DOHH2 (cell line): ENCODE measurements at regions not wholly inside any gene's neighbourhood (a gene's known extent, or its start where the extent isn't known, plus 50 kb on each side); places are given as distances from the start of the nearest gene placed in this dataset.

Experiments
- H3F3A ChIP-seq: fragments of 200-600 bp; sonication (generic), shearing (Covaris generic); 2 replicates; pipeline ENCODE4 v1.6.0; 2016; ENCODE audit warnings: antibody characterized with exemption, mild to moderate bottlenecking; ENCODE audit not compliant: control insufficient read depth, insufficient read depth
- H3K27ac ChIP-seq: fragments of 200-600 bp; sonication (generic); 2 replicates; pipeline ENCODE4 v1.5.1; 2014; ENCODE audit warnings: low read depth, mild to moderate bottlenecking, low read length, moderate library complexity
- H3K27me3 ChIP-seq: fragments of 200-600 bp; sonication (generic); 2 replicates; pipeline ENCODE4 v1.6.1; 2014; ENCODE audit warnings: mild to moderate bottlenecking, low read length, mixed read lengths; ENCODE audit not compliant: control insufficient read depth
- H3K36me3 ChIP-seq: fragments of 200-600 bp; sonication (generic); 2 replicates; pipeline ENCODE4 v1.6.1; 2014; ENCODE audit warnings: mild to moderate bottlenecking, low read length, moderate library complexity, mixed read lengths; ENCODE audit not compliant: control insufficient read depth
- H3K4me1 ChIP-seq: fragments of 200-600 bp; sonication (generic); 2 replicates; pipeline ENCODE4 v1.6.1; 2014; ENCODE audit warnings: mild to moderate bottlenecking, low read length, mixed read lengths; ENCODE audit not compliant: control insufficient read depth
- H3K4me2 ChIP-seq: fragments of 200-600 bp; sonication (generic); 2 replicates; pipeline ENCODE4 v1.6.0; 2014; ENCODE audit warnings: mild to moderate bottlenecking, low read length, moderate library complexity
- H3K4me3 ChIP-seq: fragments of 200-600 bp; sonication (generic); 2 replicates; pipeline ENCODE4 v1.5.1; 2014; ENCODE audit warnings: mild to moderate bottlenecking, low read length, mixed read lengths
- H3K79me2 ChIP-seq: fragments of 200-600 bp; sonication (generic); 2 replicates; pipeline ENCODE4 v1.6.1; 2014; ENCODE audit warnings: mild to moderate bottlenecking, low read length, mixed read lengths; ENCODE audit not compliant: control insufficient read depth
- H3K9me2 ChIP-seq: fragments of 200-600 bp; sonication (generic); replicated peaks from 2 replicates; pipeline ENCODE4 v1.6.1; 2014; ENCODE audit warnings: mild to moderate bottlenecking, low read length, mixed read lengths; ENCODE audit not compliant: control insufficient read depth
- H3K9me3 ChIP-seq: fragments of 200-600 bp; sonication (generic); 2 replicates; pipeline ENCODE4 v1.6.1; 2014; ENCODE audit warnings: antibody characterized with exemption, low read length, mixed read lengths; ENCODE audit not compliant: control insufficient read depth, insufficient read depth
- H4K20me1 ChIP-seq: fragments of 200-600 bp; sonication (generic); 2 replicates; pipeline ENCODE4 v1.6.0; 2014; ENCODE audit warnings: low read depth, mild to moderate bottlenecking, antibody characterized with exemption, low read length, moderate library complexity; ENCODE audit not compliant: control insufficient read depth, insufficient read depth
- EZH2phosphoT487 ChIP-seq: fragments of 200-600 bp; sonication (generic); IDR thresholded peaks from 2 replicates; pipeline ENCODE4 v1.6.1; 2017; ENCODE audit warnings: borderline replicate concordance, mild to moderate bottlenecking, antibody characterized with exemption, low read length, moderate library complexity, mixed read lengths
- TF ChIP-seq, protein P1 (sequence below): fragments of 200-600 bp; sonication (generic); IDR thresholded peaks from one replicate; pipeline ENCODE4 v1.5.1; 2014; ENCODE audit warnings: antibody characterized with exemption, mild to moderate bottlenecking, low read depth, low read length; ENCODE audit not compliant: poor library complexity, severe bottlenecking

DNA sequence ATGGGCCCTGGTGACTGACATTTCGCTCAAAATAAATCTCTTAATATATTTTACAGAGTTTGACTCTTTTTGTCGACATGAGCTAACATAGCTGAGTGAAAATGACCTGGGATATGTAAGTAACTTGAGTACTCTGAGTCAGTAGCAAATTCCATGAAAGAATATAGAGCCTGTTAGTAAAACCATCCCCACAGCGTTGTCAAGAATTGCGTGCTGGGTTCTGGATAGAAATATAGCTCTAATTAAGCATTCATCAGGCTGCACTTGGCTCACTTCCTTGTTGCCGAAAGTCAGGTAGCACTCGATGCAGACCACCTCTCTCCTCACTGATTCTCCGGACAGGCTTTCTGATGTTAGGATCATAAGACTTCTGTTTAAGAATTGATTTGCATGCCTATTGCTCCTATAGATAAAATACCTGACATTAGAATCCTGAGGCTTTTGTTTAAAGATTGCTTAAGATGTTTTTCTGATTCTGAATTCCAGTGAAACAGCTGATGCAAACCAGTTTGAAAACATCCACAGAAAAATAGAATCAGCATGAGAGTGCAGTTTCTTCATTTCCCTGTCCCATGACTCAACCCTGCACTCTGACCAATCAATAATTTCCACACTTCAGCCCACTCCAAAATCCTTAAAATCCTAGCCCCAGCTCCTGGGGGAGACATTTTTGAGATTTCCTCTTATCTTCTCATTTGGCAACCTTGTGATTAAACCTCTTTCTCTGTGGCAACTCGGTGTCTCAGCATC lies 310.6 kb downstream of the DIRAS2 start:
- H4K20me1 ChIP-seq, result no peaks in the 10 kb centered on the region
- no peaks in the 10 kb centered on the region for H3K4me1 ChIP-seq
- H3K4me3 ChIP-seq, result no peak overlapping the region
- TF ChIP-seq EZH2phosphoT487, result no peak
- TF ChIP-seq, protein P1, sequence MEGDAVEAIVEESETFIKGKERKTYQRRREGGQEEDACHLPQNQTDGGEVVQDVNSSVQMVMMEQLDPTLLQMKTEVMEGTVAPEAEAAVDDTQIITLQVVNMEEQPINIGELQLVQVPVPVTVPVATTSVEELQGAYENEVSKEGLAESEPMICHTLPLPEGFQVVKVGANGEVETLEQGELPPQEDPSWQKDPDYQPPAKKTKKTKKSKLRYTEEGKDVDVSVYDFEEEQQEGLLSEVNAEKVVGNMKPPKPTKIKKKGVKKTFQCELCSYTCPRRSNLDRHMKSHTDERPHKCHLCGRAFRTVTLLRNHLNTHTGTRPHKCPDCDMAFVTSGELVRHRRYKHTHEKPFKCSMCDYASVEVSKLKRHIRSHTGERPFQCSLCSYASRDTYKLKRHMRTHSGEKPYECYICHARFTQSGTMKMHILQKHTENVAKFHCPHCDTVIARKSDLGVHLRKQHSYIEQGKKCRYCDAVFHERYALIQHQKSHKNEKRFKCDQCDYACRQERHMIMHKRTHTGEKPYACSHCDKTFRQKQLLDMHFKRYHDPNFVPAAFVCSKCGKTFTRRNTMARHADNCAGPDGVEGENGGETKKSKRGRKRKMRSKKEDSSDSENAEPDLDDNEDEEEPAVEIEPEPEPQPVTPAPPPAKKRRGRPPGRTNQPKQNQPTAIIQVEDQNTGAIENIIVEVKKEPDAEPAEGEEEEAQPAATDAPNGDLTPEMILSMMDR, result no peak
- no peak overlapping the region for H3K27ac ChIP-seq
- H3K9me3 ChIP-seq, result no peaks in the 10 kb centered on the region
- H3K27me3 ChIP-seq, result no peaks in the 10 kb centered on the region
- H3K9me2 ChIP-seq, result no peaks in the 10 kb centered on the region
- no peaks in the 10 kb centered on the region for H3F3A ChIP-seq
- H3K4me2 ChIP-seq, result no peak overlapping the region
- no peaks in the 10 kb centered on the region for H3K36me3 ChIP-seq
- H3K79me2 ChIP-seq, result no peaks in the 10 kb centered on the region

DNA sequence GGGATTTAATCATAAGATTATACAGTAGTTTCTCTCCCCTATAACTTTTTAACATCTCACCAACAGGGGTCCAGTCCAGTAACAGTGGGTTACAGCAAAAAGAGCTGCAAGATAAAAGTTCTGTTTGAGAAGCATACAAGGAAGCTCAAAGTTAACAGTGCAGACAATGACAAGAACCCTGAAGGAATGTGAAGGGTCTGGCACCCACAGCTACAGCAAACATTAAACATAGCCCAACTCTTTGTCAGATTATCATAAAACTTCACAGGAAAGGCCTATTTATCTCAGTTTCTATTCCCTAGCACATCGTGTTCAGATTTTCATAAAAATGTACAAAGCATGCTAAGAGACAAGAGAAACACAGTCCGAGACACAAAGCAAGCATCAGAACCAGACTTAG lies 309.4 kb downstream of the DIRAS2 start:
- no peak for TF ChIP-seq EZH2phosphoT487
- TF ChIP-seq, protein P1, result no peak
- no peaks in the 10 kb centered on the region for H3F3A ChIP-seq
- H3K36me3 ChIP-seq, result no peaks in the 10 kb centered on the region
- no peaks in the 10 kb centered on the region for H3K9me3 ChIP-seq
- H3K27ac ChIP-seq, result no peak overlapping the region
- H3K27me3 ChIP-seq, result no peaks in the 10 kb centered on the region
- no peaks in the 10 kb centered on the region for H3K4me1 ChIP-seq
- H3K9me2 ChIP-seq, result no peaks in the 10 kb centered on the region
- H3K4me3 ChIP-seq, result no peak overlapping the region
- no peak overlapping the region for H3K4me2 ChIP-seq
- H3K79me2 ChIP-seq, result no peaks in the 10 kb centered on the region
- H4K20me1 ChIP-seq, result no peaks in the 10 kb centered on the region

DNA sequence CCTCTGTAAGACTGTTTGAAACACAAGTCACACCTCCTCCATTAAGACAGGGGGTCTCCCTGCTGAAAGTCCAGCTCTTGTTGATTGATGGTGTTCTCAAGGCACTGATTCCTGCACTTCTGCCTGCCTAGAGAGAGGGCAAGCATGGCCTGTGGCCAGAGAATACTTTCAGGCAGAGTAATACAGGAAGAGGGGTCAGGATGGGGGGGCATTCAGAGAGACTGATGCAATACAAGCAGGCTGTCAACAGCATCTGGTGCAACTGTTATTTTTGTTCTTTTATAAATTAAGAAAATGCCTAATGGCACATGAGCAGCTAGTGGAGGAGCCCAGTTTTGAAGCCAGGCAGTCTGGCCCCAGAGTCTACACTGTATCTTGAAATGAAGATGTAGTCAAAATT lies 302.2 kb downstream of the DIRAS2 start:
- no peak overlapping the region for H3K27ac ChIP-seq
- H3K4me3 ChIP-seq, result no peak overlapping the region
- H3F3A ChIP-seq, result no peaks in the 10 kb centered on the region
- no peaks in the 10 kb centered on the region for H4K20me1 ChIP-seq
- no peaks in the 10 kb centered on the region for H3K36me3 ChIP-seq
- no peaks in the 10 kb centered on the region for H3K9me2 ChIP-seq
- no peaks in the 10 kb centered on the region for H3K4me1 ChIP-seq
- H3K4me2 ChIP-seq, result no peak overlapping the region
- 0 out of 2 replicates have a peak, but pooled peaks cover 2% of the 10 kb centered on the region for H3K27me3 ChIP-seq
- TF ChIP-seq EZH2phosphoT487, result no peak
- TF ChIP-seq, protein P1, result no peak
- no peaks in the 10 kb centered on the region for H3K79me2 ChIP-seq
- no peaks in the 10 kb centered on the region for H3K9me3 ChIP-seq
